Mucosa of descending colon (tissue), 3 donors: ENCODE measurements at regions not wholly inside any gene's neighbourhood (a gene's known extent, or its start where the extent isn't known, plus 50 kb on each side); places are given as distances from the start of the nearest gene placed in this dataset.
"Not testable (repeated sequence)": the region's sequence is repeated elsewhere in the genome, so short reads cannot be mapped to it uniquely, and the experiment has no call there.

Source experiments
- ATAC-seq: fragments of 200-7000 bp; cut with Tn5 transposase; one replicate; pipeline ENCODE4 v1.9.1; 2020; ENCODE audit warnings: mild to moderate bottlenecking, moderate library complexity
- DNase-seq, 3 donors: peaks; one replicate each; pipeline ENCODE4 v3.0.0-alpha.2; 2020
- H3K36me3 ChIP-seq: fragments of 200-600 bp; one replicate; pipeline ENCODE4 v1.8.0; 2021; ENCODE audit warnings: low read depth, mild to moderate bottlenecking
- H3K4me1 ChIP-seq: fragments of 200-600 bp; one replicate; pipeline ENCODE4 v1.8.0; 2021; ENCODE audit warnings: low read depth, mild to moderate bottlenecking
- H3K4me3 ChIP-seq: fragments of 200-600 bp; one replicate; pipeline ENCODE4 v1.8.0; 2021; ENCODE audit warnings: mild to moderate bottlenecking
- H3K9me3 ChIP-seq: fragments of 200-600 bp; one replicate; pipeline ENCODE4 v1.8.0; 2021; ENCODE audit warnings: mild to moderate bottlenecking
- CTCF ChIP-seq: fragments of 200-600 bp; IDR thresholded peaks from one replicate; pipeline ENCODE4 v1.8.0; 2022; ENCODE audit warnings: antibody characterized with exemption, mild to moderate bottlenecking
- intact Hi-C, 2 donors: fragments of 100-400 bp; cut with DNase I in 1 of 2; cut with micrococcal nuclease in 1 of 2; formaldehyde crosslinking; loops; one replicate each; pipeline versions ENCODE4 v1.11.0 to v1.11.1; 2022; cut with DNase I, micrococcal nuclease
- donor health status: DM: no; HTN: no; CAD: no; lungs with moderate emphysema.
- donor health status: DM: no; HTN: no; CAD: no.
- donor health status: DM: no; HTN: yes; CAD: no.

- Histone ChIP-seq H3K9me3 (no peaks in the 10 kb centered on the region), H3K4me1 (no peaks in the 10 kb centered on the region), H3K4me3 (no peak overlapping the region), H3K36me3 (no peaks in the 10 kb centered on the region)
- DNase-seq, result no peak
- no peak for ATAC-seq
- TF ChIP-seq CTCF, result no peak
- intact Hi-C loops, result no loop called here
Observed at GRCh38 chr20:6355754-6356451, 233.1 kb upstream of the FERMT1 start.

GRCh38 chr20:6348908-6349307, 226.1 kb upstream of the FERMT1 start:
- no peaks in the 10 kb centered on the region for H3K4me1 ChIP-seq
- no peaks in the 10 kb centered on the region for H3K9me3 ChIP-seq
- ATAC-seq, result no peak
- TF ChIP-seq CTCF, result no peak
- no peaks in the 10 kb centered on the region for H3K36me3 ChIP-seq
- H3K4me3 ChIP-seq, result no peak overlapping the region
- DNase-seq, result no peak
- intact Hi-C loops, result no loop called here

- no peaks in the 10 kb centered on the region for H3K36me3 ChIP-seq
- intact Hi-C loops, result no loop called here
- ATAC-seq (no peak), DNase-seq (no peak)
- no peak for TF ChIP-seq CTCF
- no peaks in the 10 kb centered on the region for H3K4me1 ChIP-seq
- no peak overlapping the region for H3K4me3 ChIP-seq
- H3K9me3 ChIP-seq, result no peaks in the 10 kb centered on the region
Observed at GRCh38 chr20:6347916-6348315, 225.1 kb upstream of the FERMT1 start.

GRCh38 chr20:6341491-6341890, 218.7 kb upstream of the FERMT1 start:
- no peak for DNase-seq
- H3K9me3 ChIP-seq, result no peaks in the 10 kb centered on the region
- ATAC-seq, result no peak
- H3K4me1 ChIP-seq, result no peaks in the 10 kb centered on the region
- no peaks in the 10 kb centered on the region for H3K36me3 ChIP-seq
- no peak for TF ChIP-seq CTCF
- intact Hi-C loops, result no loop called here
- no peak overlapping the region for H3K4me3 ChIP-seq

- no peak for TF ChIP-seq CTCF
- ATAC-seq, result no peak
- DNase-seq, result no peak
- no peaks in the 10 kb centered on the region for H3K4me1 ChIP-seq
- H3K36me3 ChIP-seq, result no peaks in the 10 kb centered on the region
- intact Hi-C loops, result no loop called here
- H3K9me3 ChIP-seq, result no peaks in the 10 kb centered on the region
- H3K4me3 ChIP-seq, result no peak overlapping the region
Observed at GRCh38 chr20:6339176-6339575, 216.3 kb upstream of the FERMT1 start.

- H3K9me3 ChIP-seq, result no peaks in the 10 kb centered on the region
- H3K36me3 ChIP-seq, result no peaks in the 10 kb centered on the region
- no peak for TF ChIP-seq CTCF
- ATAC-seq (no peak), DNase-seq (no peak)
- H3K4me3 ChIP-seq, result no peak overlapping the region
- intact Hi-C loops, result no loop called here
- H3K4me1 ChIP-seq, result no peaks in the 10 kb centered on the region
Observed at GRCh38 chr20:6333110-6333509, 210.3 kb upstream of the FERMT1 start.

- H3K4me1 ChIP-seq, result not testable (repeated sequence)
Observed at GRCh38 chr20:6321235-6321634, 198.4 kb upstream of the FERMT1 start.

More at GRCh38 chr20:6321235-6321634, 198.4 kb upstream of the FERMT1 start:
- H3K36me3 ChIP-seq, H3K9me3 ChIP-seq, intact Hi-C loops, H3K4me3 ChIP-seq, DNase-seq, ATAC-seq: not testable (repeated sequence)
